HG03521 (cell line): ENCODE measurements at regions not wholly inside any gene's neighbourhood (a gene's known extent, or its start where the extent isn't known, plus 50 kb on each side); places are given as distances from the start of the nearest gene placed in this dataset.
"Not testable (repeated sequence)": the region's sequence is repeated elsewhere in the genome, so short reads cannot be mapped to it uniquely, and the experiment has no call there.

Experiments
- ATAC-seq: cut with Tn5 transposase; IDR thresholded peaks from one replicate; pipeline ENCODE4 v1.9.1; 2021; ENCODE audit warnings: mild to moderate bottlenecking, moderate library complexity; ENCODE audit not compliant: unreplicated experiment

GRCh38 chr1:146729642-146730344, 208.3 kb upstream of the NBPF12 start:
- ATAC-seq: not testable (repeated sequence)

GRCh38 chr1:146715054-146715453, 223.1 kb upstream of the NBPF12 start:
- not testable (repeated sequence) for ATAC-seq

GRCh38 chr1:146710838-146711521, 227.1 kb upstream of the NBPF12 start:
- not testable (repeated sequence) for ATAC-seq

- not testable (repeated sequence) for ATAC-seq
These were observed 228.8 kb upstream of the NBPF12 start for GRCh38 chr1:146709302-146709701.

- ATAC-seq: not testable (repeated sequence)
These were observed 233.9 kb upstream of the NBPF12 start for GRCh38 chr1:146704162-146704724.

- not testable (repeated sequence) for ATAC-seq
These were observed 236.8 kb upstream of the NBPF12 start for GRCh38 chr1:146701320-146701719.

- not testable (repeated sequence) for ATAC-seq
These were observed 242.7 kb upstream of the NBPF12 start for GRCh38 chr1:146695388-146695787.

- ATAC-seq: not testable (repeated sequence)
These were observed 246.3 kb upstream of the NBPF12 start for GRCh38 chr1:146691798-146692197.

GRCh38 chr1:146688893-146689292, 249.2 kb upstream of the NBPF12 start:
- not testable (repeated sequence) for ATAC-seq

GRCh38 chr1:146686777-146687366, 251.3 kb upstream of the NBPF12 start:
- ATAC-seq: not testable (repeated sequence)

GRCh38 chr1:146683126-146683429, 255.0 kb upstream of the NBPF12 start:
- not testable (repeated sequence) for ATAC-seq

- not testable (repeated sequence) for ATAC-seq
These were observed 255.6 kb upstream of the NBPF12 start for GRCh38 chr1:146682227-146683125.

- not testable (repeated sequence) for ATAC-seq
These were observed 264.3 kb upstream of the NBPF12 start for GRCh38 chr1:146673729-146674299.

- not testable (repeated sequence) for ATAC-seq
These were observed 265.5 kb upstream of the NBPF12 start for GRCh38 chr1:146672608-146673007.

GRCh38 chr1:146671588-146671987, 266.5 kb upstream of the NBPF12 start:
- ATAC-seq: not testable (repeated sequence)

GRCh38 chr1:146670832-146671566, 267.1 kb upstream of the NBPF12 start:
- not testable (repeated sequence) for ATAC-seq

GRCh38 chr1:146666275-146666674, 271.8 kb upstream of the NBPF12 start:
- ATAC-seq: not testable (repeated sequence)

- ATAC-seq: not testable (repeated sequence)
These were observed 277.9 kb upstream of the NBPF12 start for GRCh38 chr1:146660242-146660641.

GRCh38 chr1:146656356-146657060, 281.6 kb upstream of the NBPF12 start:
- not testable (repeated sequence) for ATAC-seq
